ENCODE measurements at regions not wholly inside any gene's neighbourhood (a gene's known extent, or its start where the extent isn't known, plus 50 kb on each side); places are given as distances from the start of the nearest gene placed in this dataset.

GRCh38 chr2:207416111-207416510 lies 113.7 kb upstream of the CREB1 start:
- no peaks in the 10 kb centered on the region for H3K27me3 ChIP-seq (replicated peaks in 1 of 7)
- no peaks in the 10 kb centered on the region for H3K36me3 ChIP-seq
- intact Hi-C loops (cut with DNase I; ENCODE audit: low total_unique reads): no loop called here
- no peak overlapping the region for H3K4me3 ChIP-seq
- no peak overlapping the region for H3K27ac ChIP-seq
- H3K4me1 ChIP-seq: no peaks in the 10 kb centered on the region
- no peak for DNase-seq
- TF ChIP-seq POLR2A (IDR thresholded peaks at IDR 0.05) (no peak), CTCF (IDR thresholded peaks at IDR 0.05 in 8 of 11, conservative IDR thresholded peaks at IDR 0.05 in 3 of 11) (no peak), POLR2AphosphoS5 (IDR thresholded peaks at IDR 0.05) (no peak)
- no peaks in the 10 kb centered on the region for H3K9me3 ChIP-seq
- WGBS, 5 donors: 83 to 89% (median 87%) methylated on average over 3 of the region's 3 CpGs

GRCh38 chr2:207416900-207417299 lies 112.9 kb upstream of the CREB1 start:
- Histone ChIP-seq H3K4me1 (no peaks in the 10 kb centered on the region), H3K9me3 (no peaks in the 10 kb centered on the region), H3K27me3 (replicated peaks in 1 of 7) (no peaks in the 10 kb centered on the region), H3K4me3 (no peak overlapping the region), H3K27ac (no peak overlapping the region), H3K36me3 (no peaks in the 10 kb centered on the region)
- no peak for TF ChIP-seq POLR2A (IDR thresholded peaks at IDR 0.05)
- no peak for TF ChIP-seq CTCF (IDR thresholded peaks at IDR 0.05 in 8 of 11, conservative IDR thresholded peaks at IDR 0.05 in 3 of 11)
- TF ChIP-seq POLR2AphosphoS5 (IDR thresholded peaks at IDR 0.05): no peak
- 91 to 98% (median 94%) methylated on average over 2 of the region's 2 CpGs for WGBS, 5 donors
- no peak for DNase-seq
- intact Hi-C loops (cut with DNase I; ENCODE audit: low total_unique reads): no loop called here

- H3K4me3 ChIP-seq: no peak overlapping the region
- H3K4me1 ChIP-seq: no peaks in the 10 kb centered on the region
- TF ChIP-seq CTCF (IDR thresholded peaks at IDR 0.05 in 8 of 11, conservative IDR thresholded peaks at IDR 0.05 in 3 of 11): no peak
- no peak for TF ChIP-seq POLR2A (IDR thresholded peaks at IDR 0.05)
- no peak for TF ChIP-seq POLR2AphosphoS5 (IDR thresholded peaks at IDR 0.05)
- no peak overlapping the region for H3K27ac ChIP-seq
- no peaks in the 10 kb centered on the region for H3K9me3 ChIP-seq
- no peak for DNase-seq
- H3K36me3 ChIP-seq: no peaks in the 10 kb centered on the region
- 78 to 89% (median 82%) methylated on average over 3 of the region's 3 CpGs for WGBS, 5 donors
- intact Hi-C loops (cut with DNase I; ENCODE audit: low total_unique reads): no loop called here
- H3K27me3 ChIP-seq (replicated peaks in 1 of 7): no peaks in the 10 kb centered on the region
Observed at GRCh38 chr2:207417301-207417718, 112.5 kb upstream of the CREB1 start.

- TF ChIP-seq POLR2A (IDR thresholded peaks at IDR 0.05): no peak
- TF ChIP-seq CTCF (IDR thresholded peaks at IDR 0.05 in 8 of 11, conservative IDR thresholded peaks at IDR 0.05 in 3 of 11): no peak
- TF ChIP-seq POLR2AphosphoS5 (IDR thresholded peaks at IDR 0.05): no peak
- H3K4me3 ChIP-seq: no peak overlapping the region
- H3K4me1 ChIP-seq: no peaks in the 10 kb centered on the region
- intact Hi-C loops (cut with DNase I; ENCODE audit: low total_unique reads): no loop called here
- DNase-seq: no peak
- H3K9me3 ChIP-seq: no peaks in the 10 kb centered on the region
- H3K27me3 ChIP-seq (replicated peaks in 1 of 7): no peaks in the 10 kb centered on the region
- no peaks in the 10 kb centered on the region for H3K36me3 ChIP-seq
- 76 to 80% (median 77%) methylated on average over 4 of the region's 4 CpGs for WGBS, 5 donors
- no peak overlapping the region for H3K27ac ChIP-seq
Observed at GRCh38 chr2:207418419-207418818, 111.3 kb upstream of the CREB1 start.
